Omental fat pad (tissue), 3 donors: ENCODE measurements at regions not wholly inside any gene's neighbourhood (a gene's known extent, or its start where the extent isn't known, plus 50 kb on each side); places are given as distances from the start of the nearest gene placed in this dataset.

Experiments
- ATAC-seq: fragments of 150-250 bp; one replicate; pipeline ENCODE4 v1.9.1; 2016; ENCODE audit warnings: mild to moderate bottlenecking, moderate library complexity; ENCODE audit not compliant: low FRiP score
- DNase-seq: peaks from one replicate; pipeline ENCODE4 v3.0.0-alpha.2; 2019; ENCODE audit warnings: low spot score
- TF ChIP-seq, protein P1 (sequence below), 3 donors: fragments of 450-650 bp; IDR thresholded peaks; one replicate each; pipeline ENCODE4 v1.5.1; 2016 to 2017; ENCODE audit warnings: antibody characterized with exemption in 3 of 3, mild to moderate bottlenecking in 3 of 3, moderate library complexity in 2 of 3

DNA sequence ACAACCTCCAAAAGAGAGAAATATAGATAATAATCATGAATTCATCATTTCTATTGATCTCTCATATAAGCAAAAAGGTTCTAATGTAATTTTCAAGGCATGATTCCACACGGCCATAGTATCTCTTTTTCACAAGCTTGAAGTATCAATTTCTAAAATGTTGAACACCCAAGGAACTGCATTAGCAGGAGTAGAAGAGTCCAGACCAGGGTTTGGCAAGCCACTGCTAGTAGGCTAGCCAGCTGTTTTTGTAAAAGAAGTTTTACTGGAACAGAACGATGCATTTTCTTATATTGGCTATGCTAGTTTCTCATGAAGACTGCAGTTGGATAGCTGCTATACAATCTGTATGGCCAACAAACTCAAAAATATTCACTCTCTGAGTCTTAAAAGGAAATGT is 481.5 kb upstream of the MIR17HG start:
- no peak for ATAC-seq

DNA sequence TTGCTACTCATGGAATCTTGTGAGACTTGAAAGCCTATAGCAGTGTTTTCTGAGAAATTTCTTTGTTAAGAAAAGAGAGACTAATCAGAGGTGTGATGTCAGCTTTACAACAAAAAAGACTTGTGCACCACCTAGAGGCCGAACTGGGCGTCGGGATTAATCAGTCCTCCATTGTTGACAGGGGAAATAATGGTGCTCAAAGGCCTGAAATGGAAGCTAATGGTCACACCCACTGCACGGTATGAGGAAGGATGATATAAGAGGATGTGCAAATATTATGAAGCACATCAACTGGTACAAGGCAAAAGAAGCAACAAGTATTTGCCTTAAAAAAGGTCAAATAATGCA is 480.2 kb upstream of the MIR17HG start:
- peak; percentile 51 for ATAC-seq
- TF ChIP-seq, protein P1, sequence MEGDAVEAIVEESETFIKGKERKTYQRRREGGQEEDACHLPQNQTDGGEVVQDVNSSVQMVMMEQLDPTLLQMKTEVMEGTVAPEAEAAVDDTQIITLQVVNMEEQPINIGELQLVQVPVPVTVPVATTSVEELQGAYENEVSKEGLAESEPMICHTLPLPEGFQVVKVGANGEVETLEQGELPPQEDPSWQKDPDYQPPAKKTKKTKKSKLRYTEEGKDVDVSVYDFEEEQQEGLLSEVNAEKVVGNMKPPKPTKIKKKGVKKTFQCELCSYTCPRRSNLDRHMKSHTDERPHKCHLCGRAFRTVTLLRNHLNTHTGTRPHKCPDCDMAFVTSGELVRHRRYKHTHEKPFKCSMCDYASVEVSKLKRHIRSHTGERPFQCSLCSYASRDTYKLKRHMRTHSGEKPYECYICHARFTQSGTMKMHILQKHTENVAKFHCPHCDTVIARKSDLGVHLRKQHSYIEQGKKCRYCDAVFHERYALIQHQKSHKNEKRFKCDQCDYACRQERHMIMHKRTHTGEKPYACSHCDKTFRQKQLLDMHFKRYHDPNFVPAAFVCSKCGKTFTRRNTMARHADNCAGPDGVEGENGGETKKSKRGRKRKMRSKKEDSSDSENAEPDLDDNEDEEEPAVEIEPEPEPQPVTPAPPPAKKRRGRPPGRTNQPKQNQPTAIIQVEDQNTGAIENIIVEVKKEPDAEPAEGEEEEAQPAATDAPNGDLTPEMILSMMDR (IDR thresholded peaks at IDR 0.05): no peak
- peak; percentile 36 for DNase-seq

More for the DNA sequence above, 481.5 kb upstream of the MIR17HG start:
- DNase-seq: no peak
- TF ChIP-seq, protein P1 (IDR thresholded peaks at IDR 0.05): no peak

DNA sequence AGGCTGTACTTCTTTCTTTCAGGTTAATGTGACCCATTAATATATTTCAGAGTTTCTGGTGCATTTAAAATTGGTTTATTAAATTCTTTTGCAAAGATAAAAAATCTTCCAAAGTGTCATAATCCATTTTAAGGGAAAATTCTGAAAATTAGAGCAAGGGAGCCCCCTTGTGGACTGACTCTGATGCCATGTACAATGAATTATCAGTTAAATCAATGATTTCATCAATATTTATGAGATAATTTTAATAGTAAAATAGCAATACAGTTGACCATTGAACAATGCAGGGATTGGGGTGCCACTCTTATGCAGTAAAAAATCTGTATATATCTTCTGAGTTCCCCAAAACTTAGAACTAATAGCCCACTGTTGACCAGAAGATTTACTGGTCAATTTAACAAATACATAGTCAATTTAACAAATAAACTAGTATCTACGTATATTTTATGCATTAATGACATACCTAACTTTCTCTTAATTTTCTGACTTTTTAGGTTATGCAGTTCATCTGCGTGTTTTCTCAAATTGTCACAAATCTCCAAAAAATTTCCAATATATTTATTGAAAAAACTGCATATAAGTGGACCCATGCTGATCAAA is 479.1 kb upstream of the MIR17HG start:
- ATAC-seq: no peak
- no peak for DNase-seq
- TF ChIP-seq, protein P1 (IDR thresholded peaks at IDR 0.05): no peak

DNA sequence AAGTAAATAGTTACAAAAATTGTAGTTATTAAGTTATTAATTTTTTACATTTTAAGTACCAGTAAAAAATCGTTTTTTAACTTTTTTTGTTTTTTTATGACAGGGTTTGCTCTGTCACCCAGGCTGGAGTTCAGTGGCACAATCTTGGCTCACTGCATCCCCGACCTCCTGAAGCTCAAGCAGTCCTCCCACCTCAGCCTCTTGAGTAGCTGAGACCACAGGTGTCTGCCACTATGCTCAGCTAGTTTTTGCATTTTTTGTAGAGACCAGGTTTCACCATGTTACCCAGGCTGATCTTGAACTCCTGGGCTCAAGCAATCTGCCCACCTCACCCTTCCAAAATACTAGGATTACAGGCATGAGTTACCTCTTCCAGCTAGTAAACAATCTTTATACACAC is 477.9 kb upstream of the MIR17HG start:
- TF ChIP-seq, protein P1 (IDR thresholded peaks at IDR 0.05): no peak
- ATAC-seq (no peak), DNase-seq (no peak)

DNA sequence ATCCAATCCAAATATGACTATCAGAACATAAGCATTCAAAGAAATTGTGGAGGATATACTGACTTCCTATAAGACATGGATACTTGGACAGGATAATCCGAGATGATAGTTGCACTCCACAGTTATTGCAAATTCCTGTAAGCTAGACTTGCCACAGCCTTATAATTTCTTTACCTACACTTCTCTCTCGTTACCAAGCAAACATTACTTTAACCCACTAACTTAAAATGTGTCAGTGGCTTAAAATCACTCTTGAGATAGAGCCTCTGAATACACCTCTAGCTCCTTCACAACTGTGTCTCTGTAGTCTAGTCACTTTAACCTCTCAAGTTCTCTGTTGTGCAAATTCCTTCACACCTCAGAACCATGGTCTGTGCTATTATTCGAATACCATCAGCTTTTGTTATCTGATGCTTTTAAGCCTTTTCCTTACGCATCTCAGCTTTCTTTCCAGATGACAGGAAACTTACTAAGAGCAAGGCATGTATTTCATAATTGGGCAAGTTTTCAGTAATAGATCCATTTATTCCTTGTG is 474.9 kb upstream of the MIR17HG start:
- TF ChIP-seq, protein P1 (IDR thresholded peaks at IDR 0.05): no peak
- DNase-seq: no peak
- ATAC-seq: no peak

DNA sequence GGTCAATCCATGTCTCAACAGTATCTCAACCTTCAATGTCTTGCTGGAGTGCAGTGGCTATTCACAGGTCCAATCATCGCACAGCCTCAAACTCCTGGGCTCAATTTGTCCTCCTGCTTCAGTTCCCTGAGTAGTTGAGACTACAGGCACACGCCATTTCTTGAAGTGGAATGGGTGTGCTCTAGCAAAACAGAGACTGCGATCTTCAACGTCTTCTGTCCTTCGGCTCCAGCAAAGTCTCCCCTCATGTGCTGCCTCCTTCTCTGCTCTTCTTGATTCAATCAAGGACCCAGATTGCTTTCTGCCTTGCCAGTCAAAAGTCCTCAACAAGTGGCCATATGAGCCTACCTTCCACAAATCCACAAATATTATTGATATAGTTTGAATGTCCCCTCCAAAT is 466.7 kb upstream of the MIR17HG start:
- TF ChIP-seq, protein P1 (IDR thresholded peaks at IDR 0.05): no peak
- ATAC-seq: no peak
- DNase-seq: no peak

DNA sequence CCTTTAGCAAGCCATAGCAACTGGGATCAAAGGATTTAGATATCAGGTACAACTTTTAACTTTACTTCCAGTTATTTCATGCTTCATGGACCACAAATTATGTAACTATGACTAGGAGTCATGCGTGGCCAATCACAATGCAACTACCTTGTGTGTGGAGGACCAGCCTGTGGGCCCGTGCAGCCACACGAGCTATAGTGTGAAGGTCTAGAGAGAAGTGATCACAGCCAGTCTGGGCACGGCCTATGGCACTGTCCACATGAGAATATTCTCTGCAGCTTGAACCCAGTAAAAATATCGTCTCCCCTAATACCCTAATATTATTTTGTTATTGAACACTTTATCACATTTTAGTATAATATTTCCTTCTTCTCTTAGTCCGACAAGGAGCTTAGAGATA is 464.9 kb upstream of the MIR17HG start:
- TF ChIP-seq, protein P1 (IDR thresholded peaks at IDR 0.05): no peak
- DNase-seq (no peak), ATAC-seq (no peak)
